ENCODE measurements at regions not wholly inside any gene's neighbourhood (a gene's known extent, or its start where the extent isn't known, plus 50 kb on each side); places are given as distances from the start of the nearest gene placed in this dataset.

GRCh38 chr9:96052686-96053085 lies 177.2 kb downstream of the ERCC6L2 start:
- no peak overlapping the region for H3K9ac ChIP-seq (replicated peaks; ENCODE audit: extremely low read depth, insufficient read depth, low read length)
- no peaks in the 10 kb centered on the region for H3K9me1 ChIP-seq (replicated peaks; ENCODE audit: control insufficient read depth, extremely low read depth, insufficient read depth, low read length)
- no peaks in the 10 kb centered on the region for H4K20me1 ChIP-seq (replicated peaks; ENCODE audit: control insufficient read depth, extremely low read depth, insufficient read depth, low read length)
- H3K27me3 ChIP-seq (ENCODE audit: control insufficient read depth in 2 of 2, insufficient read depth in 2 of 2, low read length in 2 of 2): no peaks in the 10 kb centered on the region
- POLR2A ChIA-PET: interaction anchor here (0.5 kb wide), 1 partner anchor 124 kb away, joined by 4 read pairs; no protein-coding TSS in a partner anchor
- H3K9me3 ChIP-seq (replicated peaks; ENCODE audit: control insufficient read depth, insufficient read depth, low read length): no peaks in the 10 kb centered on the region
- intact Hi-C loops (cut with micrococcal nuclease): no loop called here
- BruUV-seq (replicated peaks): no TSS peak
- H3K27ac ChIP-seq (ENCODE audit: insufficient read depth, low read depth, low read length): no peak overlapping the region
- H2AFZ ChIP-seq (ENCODE audit: low read depth, low read length): no peak overlapping the region
- FAIRE-seq: no peak
- TF ChIP-seq GATA2 (IDR thresholded peaks at IDR 0.05; ENCODE audit: insufficient read depth, insufficient read length, low read depth, low read length): no peak
- TF ChIP-seq JUN (IDR thresholded peaks at IDR 0.05; ENCODE audit: borderline replicate concordance, insufficient read depth, insufficient read length, low read depth): no peak
- TF ChIP-seq CTCF (IDR thresholded peaks at IDR 0.05; ENCODE audit: extremely low read depth in 1 of 2, insufficient read depth in 1 of 2, low read depth in 1 of 2, low read length in 2 of 2): no peak
- no peak overlapping the region for H3K4me2 ChIP-seq (ENCODE audit: insufficient read depth, low read length)
- no peaks in the 10 kb centered on the region for H3K36me3 ChIP-seq (ENCODE audit: control insufficient read depth in 2 of 2, extremely low read depth in 1 of 2, insufficient read depth in 2 of 2, low read length in 2 of 2)
- dilution Hi-C loops (cut with MboI; ENCODE audit: extremely low pct_ligation_motif_present, low sequenced_read_pairs): no loop called here
- no peak for DNase-seq (ENCODE audit: low read depth, low spot score)
- CTCF ChIA-PET: interaction anchor here (0.9 kb wide), 1 partner anchor 27 kb away, joined by 3 read pairs; no protein-coding TSS in a partner anchor
- H3K4me3 ChIP-seq (replicated peaks in 1 of 3; ENCODE audit: insufficient read depth in 1 of 3, low read depth in 1 of 3, low read length in 3 of 3): no peak overlapping the region
- H3K4me1 ChIP-seq (ENCODE audit: control insufficient read depth, extremely low read depth, insufficient read depth, low read length): no peaks in the 10 kb centered on the region
- H3K79me2 ChIP-seq (ENCODE audit: control insufficient read depth, insufficient read depth, low read length): no peaks in the 10 kb centered on the region

DNA sequence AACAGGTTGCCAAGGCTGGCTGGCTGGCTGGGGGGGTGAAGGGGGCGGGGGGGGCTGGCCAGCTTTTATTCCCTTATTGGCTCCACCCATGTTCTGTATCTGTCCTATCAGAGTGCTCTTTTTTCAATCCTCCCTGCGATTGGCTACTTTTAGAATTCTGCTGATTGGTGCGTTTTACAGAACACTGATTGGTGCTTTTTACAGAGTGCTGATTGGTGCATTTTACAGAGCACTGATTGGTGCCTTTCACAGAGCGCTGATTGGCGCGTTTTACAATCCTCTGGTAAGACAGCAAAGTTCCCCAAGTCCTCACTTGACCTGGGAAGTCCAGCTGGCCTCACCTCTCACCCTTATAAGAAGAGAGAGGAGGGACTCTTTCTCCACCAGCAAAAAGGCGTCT lies 175.9 kb downstream of the ERCC6L2 start:
- POLR2A ChIA-PET: no interaction called here
- CTCF ChIA-PET: interaction anchor here (1.2 kb wide), 1 partner anchor 10 kb away, joined by 6 read pairs; no protein-coding TSS in a partner anchor

More for the DNA sequence above, 175.9 kb downstream of the ERCC6L2 start:
- H3K36me3 ChIP-seq (ENCODE audit: control insufficient read depth in 2 of 2, extremely low read depth in 1 of 2, insufficient read depth in 2 of 2, low read length in 2 of 2): no peaks in the 10 kb centered on the region
- no peaks in the 10 kb centered on the region for H3K79me2 ChIP-seq (ENCODE audit: control insufficient read depth, insufficient read depth, low read length)
- dilution Hi-C loops (cut with MboI; ENCODE audit: extremely low pct_ligation_motif_present, low sequenced_read_pairs): no loop called here
- H2AFZ ChIP-seq (ENCODE audit: low read depth, low read length): no peak overlapping the region
- no peak overlapping the region for H3K4me2 ChIP-seq (ENCODE audit: insufficient read depth, low read length)
- no peak overlapping the region for H3K9ac ChIP-seq (replicated peaks; ENCODE audit: extremely low read depth, insufficient read depth, low read length)
- intact Hi-C loops (cut with micrococcal nuclease): no loop called here
- H3K4me3 ChIP-seq (replicated peaks in 1 of 3; ENCODE audit: insufficient read depth in 1 of 3, low read depth in 1 of 3, low read length in 3 of 3): no peak overlapping the region
- no peaks in the 10 kb centered on the region for H4K20me1 ChIP-seq (replicated peaks; ENCODE audit: control insufficient read depth, extremely low read depth, insufficient read depth, low read length)
- TF ChIP-seq EZH2 (IDR thresholded peaks at IDR 0.05; ENCODE audit: borderline replicate concordance, low read depth, low read length, severe bottlenecking): no peak
- no peak for TF ChIP-seq GATA2 (IDR thresholded peaks at IDR 0.05; ENCODE audit: insufficient read depth, insufficient read length, low read depth, low read length)
- H3K27ac ChIP-seq (ENCODE audit: insufficient read depth, low read depth, low read length): no peak overlapping the region
- no peaks in the 10 kb centered on the region for H3K9me1 ChIP-seq (replicated peaks; ENCODE audit: control insufficient read depth, extremely low read depth, insufficient read depth, low read length)
- BruUV-seq (replicated peaks): no TSS peak
- no peaks in the 10 kb centered on the region for H3K4me1 ChIP-seq (ENCODE audit: control insufficient read depth, extremely low read depth, insufficient read depth, low read length)
- no peak for DNase-seq (ENCODE audit: low read depth, low spot score)
- H3K27me3 ChIP-seq (ENCODE audit: control insufficient read depth in 2 of 2, insufficient read depth in 2 of 2, low read length in 2 of 2): no peaks in the 10 kb centered on the region
- H3K9me3 ChIP-seq (replicated peaks; ENCODE audit: control insufficient read depth, insufficient read depth, low read length): no peaks in the 10 kb centered on the region
- FAIRE-seq: no peak

Data from endothelial cell of umbilical vein (primary cell).